ENCODE measurements at regions not wholly inside any gene's neighbourhood (a gene's known extent, or its start where the extent isn't known, plus 50 kb on each side); places are given as distances from the start of the nearest gene placed in this dataset.
"Not testable (repeated sequence)": the region's sequence is repeated elsewhere in the genome, so short reads cannot be mapped to it uniquely, and the experiment has no call there.

DNA sequence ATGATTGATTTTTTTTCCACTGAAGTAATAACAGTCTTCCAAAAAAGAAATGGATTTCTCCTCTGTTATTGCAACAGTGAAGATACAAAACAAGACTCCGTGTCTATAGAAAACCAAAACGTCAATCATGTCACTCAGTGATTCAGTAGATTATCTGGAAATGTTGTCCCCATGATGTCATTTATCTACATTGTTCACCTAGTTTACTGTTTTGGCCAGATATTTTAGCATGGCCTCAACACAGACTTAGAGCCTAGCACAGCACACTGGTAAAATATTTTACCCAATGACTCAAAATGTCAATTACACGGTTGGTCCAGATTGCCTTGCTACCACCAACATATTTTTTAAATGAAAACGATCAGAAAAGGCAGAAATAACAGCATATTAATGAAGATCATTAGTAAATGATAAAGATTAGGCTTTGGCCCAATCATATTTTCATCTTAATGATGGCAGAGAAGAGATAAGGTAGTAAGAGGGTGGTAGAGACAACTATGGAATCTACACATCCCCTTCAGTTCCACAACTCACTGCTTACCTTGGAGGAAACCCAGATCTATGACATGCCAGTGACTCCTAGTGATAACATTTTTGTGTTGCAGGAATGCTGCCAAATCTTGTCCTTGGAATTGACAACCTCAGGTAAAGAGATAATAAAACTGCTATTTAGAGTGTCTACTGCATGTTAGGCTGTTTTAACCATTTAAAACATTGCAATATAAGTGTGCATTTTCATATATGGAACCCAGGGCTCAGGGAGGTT lies 347.7 kb upstream of the ARPP21 start:
- Histone ChIP-seq H4K20me1 (ENCODE audit: insufficient read depth) (no peaks in the 10 kb centered on the region), H3K27me3 (ENCODE audit: insufficient read depth, low read depth) (peaks cover 7% of the 10 kb centered on the region; the same call in 1 of the 2 replicates), H3K4me1 (ENCODE audit: low read depth, poor library complexity, severe bottlenecking) (peaks cover 8% of the 10 kb centered on the region), H3K9ac (no peak overlapping the region), H2AFZ (ENCODE audit: low read depth) (no peak overlapping the region), H3K4me2 (no peak overlapping the region), H3K27ac (no peak overlapping the region), H3K4me3 (IDR thresholded peaks at IDR 0.05; ENCODE audit: insufficient read depth, low read depth, low read length) (no peak overlapping the region), H3K79me2 (ENCODE audit: insufficient read depth, low read depth) (no peaks in the 10 kb centered on the region), H3K36me3 (ENCODE audit: insufficient read depth) (no peaks in the 10 kb centered on the region)
- TF ChIP-seq, protein P1, sequence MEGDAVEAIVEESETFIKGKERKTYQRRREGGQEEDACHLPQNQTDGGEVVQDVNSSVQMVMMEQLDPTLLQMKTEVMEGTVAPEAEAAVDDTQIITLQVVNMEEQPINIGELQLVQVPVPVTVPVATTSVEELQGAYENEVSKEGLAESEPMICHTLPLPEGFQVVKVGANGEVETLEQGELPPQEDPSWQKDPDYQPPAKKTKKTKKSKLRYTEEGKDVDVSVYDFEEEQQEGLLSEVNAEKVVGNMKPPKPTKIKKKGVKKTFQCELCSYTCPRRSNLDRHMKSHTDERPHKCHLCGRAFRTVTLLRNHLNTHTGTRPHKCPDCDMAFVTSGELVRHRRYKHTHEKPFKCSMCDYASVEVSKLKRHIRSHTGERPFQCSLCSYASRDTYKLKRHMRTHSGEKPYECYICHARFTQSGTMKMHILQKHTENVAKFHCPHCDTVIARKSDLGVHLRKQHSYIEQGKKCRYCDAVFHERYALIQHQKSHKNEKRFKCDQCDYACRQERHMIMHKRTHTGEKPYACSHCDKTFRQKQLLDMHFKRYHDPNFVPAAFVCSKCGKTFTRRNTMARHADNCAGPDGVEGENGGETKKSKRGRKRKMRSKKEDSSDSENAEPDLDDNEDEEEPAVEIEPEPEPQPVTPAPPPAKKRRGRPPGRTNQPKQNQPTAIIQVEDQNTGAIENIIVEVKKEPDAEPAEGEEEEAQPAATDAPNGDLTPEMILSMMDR (conservative IDR thresholded peaks at IDR 0.05; ENCODE audit: low read depth, low read length): no peak

DNA sequence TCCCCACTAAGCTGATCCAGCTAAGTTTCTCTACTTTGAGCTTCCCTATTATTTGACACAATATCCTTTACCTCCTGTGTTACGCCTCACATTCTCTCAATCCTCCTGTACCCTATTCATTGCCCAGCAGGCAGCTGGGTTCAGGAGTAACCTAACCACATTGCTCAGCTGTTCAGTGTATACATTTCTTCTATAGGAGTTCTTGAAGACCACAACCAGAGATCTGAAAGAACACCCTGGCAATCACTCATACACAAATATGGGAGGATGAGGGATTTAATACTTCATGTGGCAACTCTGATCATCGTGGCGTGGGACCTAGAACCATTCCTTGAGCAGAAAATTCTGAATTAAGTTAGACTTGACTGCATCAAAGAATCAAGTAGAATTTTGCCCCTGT lies 346.8 kb upstream of the ARPP21 start:
- Histone ChIP-seq H3K4me1 (ENCODE audit: low read depth, poor library complexity, severe bottlenecking) (peaks cover 15% of the 10 kb centered on the region), H3K9ac (no peak overlapping the region), H3K4me2 (no peak overlapping the region), H3K4me3 (IDR thresholded peaks at IDR 0.05; ENCODE audit: insufficient read depth, low read depth, low read length) (no peak overlapping the region), H3K36me3 (ENCODE audit: insufficient read depth) (no peaks in the 10 kb centered on the region), H2AFZ (ENCODE audit: low read depth) (no peak overlapping the region), H3K27ac (no peak overlapping the region), H3K79me2 (ENCODE audit: insufficient read depth, low read depth) (no peaks in the 10 kb centered on the region), H3K27me3 (ENCODE audit: insufficient read depth, low read depth) (peaks cover 8% of the 10 kb centered on the region; the same call in 1 of the 2 replicates), H4K20me1 (ENCODE audit: insufficient read depth) (no peaks in the 10 kb centered on the region)
- TF ChIP-seq, protein P1 (conservative IDR thresholded peaks at IDR 0.05; ENCODE audit: low read depth, low read length): no peak

DNA sequence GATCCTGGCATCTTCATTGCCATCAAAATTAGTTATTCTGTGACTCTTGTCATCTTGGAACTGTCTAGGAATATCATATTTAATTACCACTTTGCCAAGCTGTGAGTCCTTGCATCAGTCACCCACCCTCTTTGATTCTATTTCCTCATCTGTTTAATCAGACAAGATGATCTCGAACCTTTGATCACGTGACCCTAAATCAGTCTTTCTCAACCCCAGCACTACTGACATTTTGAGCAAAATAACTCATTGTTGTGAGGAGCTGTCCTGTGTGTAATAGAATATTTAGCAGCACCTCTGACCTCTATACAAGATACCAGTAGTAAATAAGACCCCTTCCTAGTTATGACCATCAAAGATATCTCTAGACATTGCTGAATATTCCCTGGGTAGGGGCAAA lies 343.4 kb upstream of the ARPP21 start:
- no peaks in the 10 kb centered on the region for H3K36me3 ChIP-seq (ENCODE audit: insufficient read depth)
- no peak overlapping the region for H2AFZ ChIP-seq (ENCODE audit: low read depth)
- H3K27me3 ChIP-seq (ENCODE audit: insufficient read depth, low read depth): peaks cover 15% of the 10 kb centered on the region; the same call in 1 of the 2 replicates
- H4K20me1 ChIP-seq (ENCODE audit: insufficient read depth): no peaks in the 10 kb centered on the region
- no peaks in the 10 kb centered on the region for H3K79me2 ChIP-seq (ENCODE audit: insufficient read depth, low read depth)
- H3K4me3 ChIP-seq (IDR thresholded peaks at IDR 0.05; ENCODE audit: insufficient read depth, low read depth, low read length): no peak overlapping the region
- no peak overlapping the region for H3K27ac ChIP-seq
- H3K9ac ChIP-seq: no peak overlapping the region
- peaks cover 15% of the 10 kb centered on the region for H3K4me1 ChIP-seq (ENCODE audit: low read depth, poor library complexity, severe bottlenecking)
- H3K4me2 ChIP-seq: no peak overlapping the region
- TF ChIP-seq, protein P1 (conservative IDR thresholded peaks at IDR 0.05; ENCODE audit: low read depth, low read length): no peak

DNA sequence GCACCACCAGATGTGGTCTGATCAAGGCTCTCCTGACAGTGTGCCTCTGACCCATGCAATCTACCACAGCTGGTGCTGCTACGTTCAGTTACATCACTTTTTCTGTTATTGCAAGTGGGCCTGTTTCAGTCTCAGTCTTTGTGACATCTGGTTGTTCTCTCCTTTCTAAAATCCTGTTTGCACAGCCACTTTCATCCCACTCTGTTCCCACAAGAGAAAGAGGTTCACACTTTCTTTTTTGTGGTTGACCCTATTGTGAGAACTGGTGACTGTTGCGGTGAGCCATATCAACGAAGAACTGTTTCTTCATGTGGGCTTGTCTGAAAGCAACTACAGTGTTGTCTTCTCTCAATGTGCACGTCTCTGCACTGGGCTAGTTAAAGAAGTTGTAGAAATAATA lies 342.8 kb upstream of the ARPP21 start:
- Histone ChIP-seq H2AFZ (ENCODE audit: low read depth) (no peak overlapping the region), H3K36me3 (ENCODE audit: insufficient read depth) (no peaks in the 10 kb centered on the region), H3K79me2 (ENCODE audit: insufficient read depth, low read depth) (no peaks in the 10 kb centered on the region), H3K4me3 (IDR thresholded peaks at IDR 0.05; ENCODE audit: insufficient read depth, low read depth, low read length) (no peak overlapping the region), H3K4me1 (ENCODE audit: low read depth, poor library complexity, severe bottlenecking) (peaks cover 15% of the 10 kb centered on the region), H3K4me2 (no peak overlapping the region), H3K27ac (no peak overlapping the region), H3K27me3 (ENCODE audit: insufficient read depth, low read depth) (peaks cover 15% of the 10 kb centered on the region; the same call in 1 of the 2 replicates), H3K9ac (no peak overlapping the region), H4K20me1 (ENCODE audit: insufficient read depth) (no peaks in the 10 kb centered on the region)
- TF ChIP-seq, protein P1 (conservative IDR thresholded peaks at IDR 0.05; ENCODE audit: low read depth, low read length): no peak

DNA sequence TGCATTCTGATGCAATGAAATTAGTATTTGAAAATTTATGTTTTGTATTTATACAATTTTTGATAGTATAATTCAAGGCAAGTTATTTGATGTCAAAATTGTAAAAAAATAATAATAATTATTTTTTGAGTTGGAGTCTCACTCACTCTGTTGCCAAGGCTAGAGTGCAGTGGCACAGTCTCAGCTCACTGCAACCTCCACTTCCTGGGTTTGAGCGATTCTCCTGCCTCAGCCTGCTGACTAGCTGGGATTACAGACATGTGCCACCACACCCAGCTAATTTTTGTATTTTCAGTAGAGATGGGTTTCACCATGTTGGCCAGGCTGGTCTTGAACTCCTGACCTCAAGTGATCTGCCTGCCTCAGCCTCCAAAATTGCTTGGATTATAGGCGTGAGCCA lies 342.4 kb upstream of the ARPP21 start:
- not testable (repeated sequence) for H4K20me1 ChIP-seq (ENCODE audit: insufficient read depth); H3K9ac ChIP-seq; H3K4me2 ChIP-seq; H3K4me3 ChIP-seq (IDR thresholded peaks at IDR 0.05; ENCODE audit: insufficient read depth, low read depth, low read length); H2AFZ ChIP-seq (ENCODE audit: low read depth); H3K36me3 ChIP-seq (ENCODE audit: insufficient read depth); H3K27ac ChIP-seq; H3K79me2 ChIP-seq (ENCODE audit: insufficient read depth, low read depth)
- Histone ChIP-seq H3K4me1 (ENCODE audit: low read depth, poor library complexity, severe bottlenecking) (peaks cover 15% of the 10 kb centered on the region), H3K27me3 (ENCODE audit: insufficient read depth, low read depth) (peaks cover 15% of the 10 kb centered on the region; the same call in 1 of the 2 replicates)

All from KMS-11 (cell line).